GM21423 (cell line): ENCODE measurements at regions not wholly inside any gene's neighbourhood (a gene's known extent, or its start where the extent isn't known, plus 50 kb on each side); places are given as distances from the start of the nearest gene placed in this dataset.

ENCODE experiments used
- ATAC-seq: cut with Tn5 transposase; IDR thresholded peaks from one replicate; pipeline ENCODE4 v1.9.1; 2021; ENCODE audit warnings: mild to moderate bottlenecking, moderate library complexity; ENCODE audit not compliant: unreplicated experiment

- ATAC-seq = no peak
Measured at GRCh38 chr10:43885842-43886241, 237.2 kb upstream of the ZNF32 start.

GRCh38 chr10:43885252-43885651 is 236.6 kb upstream of the ZNF32 start:
- no peak for ATAC-seq

GRCh38 chr10:43884501-43885105 is 235.9 kb upstream of the ZNF32 start:
- ATAC-seq = no peak

- no peak for ATAC-seq
Measured at GRCh38 chr10:43882711-43883110, 234.0 kb upstream of the ZNF32 start.

- no peak for ATAC-seq
Measured at GRCh38 chr10:43881657-43882056, 233.0 kb upstream of the ZNF32 start.

GRCh38 chr10:43880160-43880559 is 231.5 kb upstream of the ZNF32 start:
- ATAC-seq = no peak

- no peak for ATAC-seq
Measured at GRCh38 chr10:43879742-43880141, 231.1 kb upstream of the ZNF32 start.

GRCh38 chr10:43879162-43879561 is 230.5 kb upstream of the ZNF32 start:
- ATAC-seq = no peak

GRCh38 chr10:43878386-43878785 is 229.7 kb upstream of the ZNF32 start:
- ATAC-seq = no peak

GRCh38 chr10:43876976-43877375 is 228.3 kb upstream of the ZNF32 start:
- ATAC-seq = no peak

GRCh38 chr10:43874984-43875383 is 226.3 kb upstream of the ZNF32 start:
- no peak for ATAC-seq

- no peak for ATAC-seq
Measured at GRCh38 chr10:43873717-43874116, 225.0 kb upstream of the ZNF32 start.

- no peak for ATAC-seq
Measured at GRCh38 chr10:43872644-43873043, 224.0 kb upstream of the ZNF32 start.

GRCh38 chr10:43871545-43871944 is 222.9 kb upstream of the ZNF32 start:
- ATAC-seq = no peak

- ATAC-seq = no peak
Measured at GRCh38 chr10:43870968-43871439, 222.3 kb upstream of the ZNF32 start.

GRCh38 chr10:43869669-43870322 is 221.1 kb upstream of the ZNF32 start:
- no peak for ATAC-seq

- ATAC-seq = no peak
Measured at GRCh38 chr10:43868952-43869351, 220.3 kb upstream of the ZNF32 start.

GRCh38 chr10:43867667-43868565 is 219.2 kb upstream of the ZNF32 start:
- ATAC-seq = no peak

- no peak for ATAC-seq
Measured at GRCh38 chr10:43867113-43867512, 218.4 kb upstream of the ZNF32 start.

GRCh38 chr10:43866712-43867111 is 218.0 kb upstream of the ZNF32 start:
- ATAC-seq = no peak

GRCh38 chr10:43865265-43866135 is 216.8 kb upstream of the ZNF32 start:
- ATAC-seq = no peak
